Brain microvascular endothelial cell (primary cell): ENCODE measurements at regions not wholly inside any gene's neighbourhood (a gene's known extent, or its start where the extent isn't known, plus 50 kb on each side); places are given as distances from the start of the nearest gene placed in this dataset.

Source experiments
- DNase-seq: peaks from one replicate; pipeline ENCODE4 v3.0.0-alpha.2; 2020
- H3K27ac ChIP-seq: fragments of 250-450 bp; sonication (Bioruptor Pico); 2 replicates; pipeline ENCODE4 v1.5.1; 2020; ENCODE audit warnings: mild to moderate bottlenecking, moderate library complexity
- H3K27me3 ChIP-seq: fragments of 250-450 bp; sonication (Bioruptor Pico); replicated peaks from 2 replicates; pipeline ENCODE4 v1.5.1; 2020; ENCODE audit warnings: mild to moderate bottlenecking
- H3K36me3 ChIP-seq: fragments of 250-450 bp; sonication (Bioruptor Pico); replicated peaks from 2 replicates; pipeline ENCODE4 v1.5.1; 2020; ENCODE audit warnings: mild to moderate bottlenecking
- H3K4me3 ChIP-seq: 2 replicates; pipeline ENCODE4 v1.5.1; 2011; ENCODE audit warnings: low read depth, mild to moderate bottlenecking, control low read depth, low read length, moderate library complexity
- in situ Hi-C: cut with HindIII; loops from 2 replicates; pipeline ENCODE4 v1.10.0; 2017; ENCODE audit warnings: low sequenced_read_pairs, low pct_ligation_motif_present
- TF ChIP-seq, protein P1 (sequence below): IDR thresholded peaks from 2 replicates; pipeline ENCODE4 v1.5.1; 2011; ENCODE audit warnings: low read depth, mild to moderate bottlenecking, moderate library complexity, low read length, control low read depth, inconsistent platforms; ENCODE audit errors: missing control alignments

DNA sequence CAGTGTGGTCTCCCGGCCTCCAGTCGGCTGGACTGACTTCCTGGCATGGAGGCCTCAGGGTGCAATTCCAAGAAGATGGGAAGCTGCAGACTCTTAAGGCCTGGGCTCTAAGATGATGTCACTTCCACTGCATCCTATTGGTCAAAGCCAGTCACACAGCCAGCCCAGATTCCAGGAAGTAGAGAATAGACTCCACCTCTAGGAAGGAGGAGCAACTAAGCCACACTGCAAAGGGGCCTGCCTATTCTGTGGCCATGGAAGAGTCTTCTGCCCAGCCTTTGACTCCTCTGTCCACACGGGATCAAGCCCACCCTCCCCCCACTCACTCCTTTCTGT, 103.9 kb upstream of the RFLNA start:
- in situ Hi-C loops, result no loop called here

DNA sequence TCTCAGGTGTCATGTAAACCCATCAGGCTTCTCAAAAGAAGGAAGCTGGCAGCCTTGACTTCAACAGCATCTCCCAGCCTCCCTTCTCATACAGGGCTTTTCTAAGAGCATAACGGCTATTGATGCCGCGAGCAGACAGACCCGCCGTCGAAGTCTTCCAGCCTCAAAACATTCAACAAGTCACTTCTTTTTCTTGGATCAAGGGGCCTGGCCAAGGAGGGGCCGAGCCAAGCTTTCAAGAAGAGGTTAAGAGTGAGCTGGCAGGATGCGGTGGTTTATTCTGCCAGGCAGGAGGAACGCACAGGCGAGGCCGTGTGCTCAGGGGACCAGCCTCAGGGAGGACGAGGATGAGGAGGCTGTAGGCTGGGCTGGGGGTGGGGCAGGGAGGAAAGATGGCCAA, 102.9 kb upstream of the RFLNA start:
- Histone ChIP-seq H3K36me3 (no peaks in the 10 kb centered on the region), H3K4me3 (no peak overlapping the region), H3K27me3 (no peaks in the 10 kb centered on the region), H3K27ac (no peak overlapping the region)
- TF ChIP-seq, protein P1, sequence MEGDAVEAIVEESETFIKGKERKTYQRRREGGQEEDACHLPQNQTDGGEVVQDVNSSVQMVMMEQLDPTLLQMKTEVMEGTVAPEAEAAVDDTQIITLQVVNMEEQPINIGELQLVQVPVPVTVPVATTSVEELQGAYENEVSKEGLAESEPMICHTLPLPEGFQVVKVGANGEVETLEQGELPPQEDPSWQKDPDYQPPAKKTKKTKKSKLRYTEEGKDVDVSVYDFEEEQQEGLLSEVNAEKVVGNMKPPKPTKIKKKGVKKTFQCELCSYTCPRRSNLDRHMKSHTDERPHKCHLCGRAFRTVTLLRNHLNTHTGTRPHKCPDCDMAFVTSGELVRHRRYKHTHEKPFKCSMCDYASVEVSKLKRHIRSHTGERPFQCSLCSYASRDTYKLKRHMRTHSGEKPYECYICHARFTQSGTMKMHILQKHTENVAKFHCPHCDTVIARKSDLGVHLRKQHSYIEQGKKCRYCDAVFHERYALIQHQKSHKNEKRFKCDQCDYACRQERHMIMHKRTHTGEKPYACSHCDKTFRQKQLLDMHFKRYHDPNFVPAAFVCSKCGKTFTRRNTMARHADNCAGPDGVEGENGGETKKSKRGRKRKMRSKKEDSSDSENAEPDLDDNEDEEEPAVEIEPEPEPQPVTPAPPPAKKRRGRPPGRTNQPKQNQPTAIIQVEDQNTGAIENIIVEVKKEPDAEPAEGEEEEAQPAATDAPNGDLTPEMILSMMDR, result no peak
- in situ Hi-C loops, result no loop called here
- DNase-seq, result no peak

More for the DNA sequence above, 103.9 kb upstream of the RFLNA start:
- no peak for DNase-seq
- Histone ChIP-seq H3K4me3 (no peak overlapping the region), H3K27ac (no peak overlapping the region), H3K36me3 (no peaks in the 10 kb centered on the region), H3K27me3 (no peaks in the 10 kb centered on the region)
- TF ChIP-seq, protein P1, result no peak

DNA sequence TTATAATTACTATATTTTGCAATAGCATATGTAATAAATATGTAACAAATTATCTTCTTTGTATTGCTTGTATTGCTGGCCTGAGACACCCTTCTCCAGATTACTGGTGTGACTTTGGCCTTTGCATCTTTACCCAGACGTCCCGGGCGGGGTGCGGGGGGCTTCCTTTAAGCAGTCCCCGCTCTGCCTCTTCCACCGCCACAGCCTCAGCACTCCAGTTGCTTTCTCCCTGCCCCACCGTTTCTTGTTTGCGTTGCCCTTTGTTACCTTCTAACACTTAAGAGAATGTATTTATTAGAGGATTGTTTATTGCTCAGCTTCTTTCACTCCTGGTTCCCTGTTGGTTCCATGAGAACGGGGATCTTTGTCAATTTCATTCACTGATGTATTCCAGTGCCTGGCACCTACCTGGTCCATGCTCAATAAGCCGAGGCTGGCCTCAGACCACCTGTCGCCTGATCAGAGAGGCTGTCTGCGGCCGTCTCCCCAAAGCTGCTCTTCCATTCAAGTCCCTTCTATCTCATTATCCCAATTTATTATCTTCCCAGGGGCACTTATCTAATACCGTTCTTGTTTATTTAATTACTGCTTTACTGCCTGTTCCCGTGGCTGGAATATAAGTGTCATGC, 100.5 kb upstream of the RFLNA start:
- no peak overlapping the region for H3K27ac ChIP-seq
- TF ChIP-seq, protein P1, result no peak
- no peaks in the 10 kb centered on the region for H3K27me3 ChIP-seq
- H3K4me3 ChIP-seq, result no peak overlapping the region
- in situ Hi-C loops, result no loop called here
- H3K36me3 ChIP-seq, result no peaks in the 10 kb centered on the region
- DNase-seq, result no peak

DNA sequence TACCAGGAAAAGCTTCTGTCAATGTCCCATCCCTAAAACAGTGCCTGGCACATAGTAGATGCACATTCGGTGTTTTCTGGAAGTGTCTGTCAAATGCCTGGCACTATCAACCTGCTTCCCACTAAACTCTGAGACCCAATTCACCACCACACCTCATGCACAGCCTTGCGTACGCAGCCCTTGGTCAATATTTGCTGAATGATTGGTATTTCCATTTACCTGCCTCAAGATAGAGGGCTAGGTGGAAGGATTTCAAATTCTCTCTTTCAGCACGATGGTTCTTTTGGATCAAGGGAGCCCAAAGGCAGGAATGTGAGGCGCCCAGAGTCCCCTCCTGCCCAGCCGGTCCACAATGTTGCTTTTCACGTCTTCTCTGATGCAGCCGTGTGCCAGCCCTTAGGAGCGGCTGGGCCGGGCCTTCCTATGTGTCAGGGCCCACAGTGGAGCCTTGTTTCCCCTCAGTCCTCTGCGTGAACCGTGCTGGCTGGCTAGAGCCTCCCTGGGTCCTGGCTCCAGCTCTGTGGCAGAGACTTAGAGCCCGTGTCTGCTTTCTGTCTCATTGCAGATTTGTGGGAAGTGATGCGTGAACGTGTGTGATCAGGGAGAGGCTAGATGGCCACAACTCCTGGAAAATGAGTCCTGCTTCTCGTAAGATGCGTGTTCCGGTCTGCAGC, 99.9 kb upstream of the RFLNA start:
- no peak for DNase-seq
- Histone ChIP-seq H3K27ac (no peak overlapping the region), H3K4me3 (no peak overlapping the region), H3K36me3 (no peaks in the 10 kb centered on the region), H3K27me3 (no peaks in the 10 kb centered on the region)
- in situ Hi-C loops, result no loop called here
- TF ChIP-seq, protein P1, result no peak

DNA sequence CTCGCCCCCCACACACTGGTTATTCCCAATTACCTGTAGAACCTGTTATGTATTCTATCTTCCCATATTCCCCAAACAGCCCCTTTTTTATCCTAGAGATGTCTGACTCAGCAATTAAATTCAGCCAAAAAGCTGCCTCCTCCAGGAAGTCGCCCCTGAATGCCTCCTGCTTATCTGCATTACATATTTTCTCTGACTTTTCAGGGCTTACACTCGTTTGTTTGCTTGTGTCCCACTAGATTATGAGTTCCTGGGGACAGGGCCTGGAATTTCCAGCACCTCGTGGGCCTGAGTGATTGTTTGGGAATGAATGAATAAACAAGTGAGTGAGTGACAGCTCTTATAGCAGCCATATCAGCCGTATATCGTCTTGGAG, 99.3 kb upstream of the RFLNA start:
- DNase-seq, result no peak
- in situ Hi-C loops, result no loop called here
- Histone ChIP-seq H3K27ac (no peak overlapping the region), H3K36me3 (no peaks in the 10 kb centered on the region), H3K4me3 (no peak overlapping the region), H3K27me3 (no peaks in the 10 kb centered on the region)
- TF ChIP-seq, protein P1, result no peak

DNA sequence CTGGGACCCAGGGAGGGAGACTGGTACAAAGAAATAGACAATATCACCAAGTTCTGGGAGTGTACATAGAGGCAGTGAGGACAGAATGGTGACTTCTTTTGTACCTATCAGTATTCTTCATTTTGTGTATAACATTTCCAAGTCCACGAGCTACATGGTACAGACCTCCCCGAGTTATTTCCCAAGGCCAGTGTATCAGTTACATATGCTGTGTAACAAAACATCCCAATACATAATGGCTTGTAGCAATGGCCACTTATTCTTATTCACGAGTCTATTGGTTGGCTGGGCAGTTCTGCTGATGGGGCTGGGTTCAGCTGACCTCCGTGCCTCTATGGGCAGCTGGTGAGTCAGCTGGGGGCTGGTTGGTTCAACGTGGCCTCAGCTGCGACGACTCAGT, 98.7 kb upstream of the RFLNA start:
- Histone ChIP-seq H3K27me3 (no peaks in the 10 kb centered on the region), H3K4me3 (no peak overlapping the region), H3K27ac (no peak overlapping the region), H3K36me3 (no peaks in the 10 kb centered on the region)
- TF ChIP-seq, protein P1, result no peak
- in situ Hi-C loops, result no loop called here
- no peak for DNase-seq
